Right kidney (tissue), 1 donor: ENCODE measurements at regions not wholly inside any gene's neighbourhood (a gene's known extent, or its start where the extent isn't known, plus 50 kb on each side); places are given as distances from the start of the nearest gene placed in this dataset.
"Not testable (repeated sequence)": the region's sequence is repeated elsewhere in the genome, so short reads cannot be mapped to it uniquely, and the experiment has no call there.

Experiments
- DNase-seq: peaks from one replicate; pipeline ENCODE4 v3.0.0-alpha.2; 2016

DNA sequence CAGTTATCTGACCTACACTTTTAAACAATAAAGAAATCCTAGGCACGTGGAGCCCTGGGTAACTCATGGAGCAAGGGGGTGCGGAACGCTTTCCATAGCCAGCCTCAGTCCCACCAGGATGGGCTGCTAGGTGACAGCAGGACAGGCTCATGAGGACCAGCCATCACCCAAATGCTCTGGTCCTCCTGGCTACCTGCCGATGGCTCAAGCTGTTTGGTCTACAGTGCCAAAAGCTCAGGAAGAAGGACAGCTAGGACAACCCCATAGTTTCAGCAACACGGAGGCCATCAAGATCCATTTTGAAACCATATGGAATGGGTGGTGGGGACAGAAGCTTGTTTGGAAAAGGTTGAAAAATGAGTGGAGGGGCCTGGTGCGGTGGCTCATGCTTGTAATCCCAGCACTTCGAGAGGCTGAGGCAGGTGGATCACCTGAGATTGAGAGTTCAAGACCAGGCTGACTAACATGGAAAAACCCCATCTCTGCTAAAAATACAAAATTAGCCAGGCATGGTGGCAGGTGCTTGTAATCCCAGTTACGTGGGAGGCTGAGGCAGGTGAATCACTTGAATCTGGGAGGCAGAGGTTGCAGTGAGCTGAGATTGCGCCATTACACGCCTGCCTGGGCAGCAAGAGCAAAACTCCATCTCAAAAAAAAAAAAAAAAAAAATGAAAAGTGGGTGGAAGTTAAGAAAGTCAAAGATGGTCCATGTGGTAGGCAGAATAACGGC lies 93.7 kb upstream of the ALDH3B2 start:
- not testable (repeated sequence) for DNase-seq

DNA sequence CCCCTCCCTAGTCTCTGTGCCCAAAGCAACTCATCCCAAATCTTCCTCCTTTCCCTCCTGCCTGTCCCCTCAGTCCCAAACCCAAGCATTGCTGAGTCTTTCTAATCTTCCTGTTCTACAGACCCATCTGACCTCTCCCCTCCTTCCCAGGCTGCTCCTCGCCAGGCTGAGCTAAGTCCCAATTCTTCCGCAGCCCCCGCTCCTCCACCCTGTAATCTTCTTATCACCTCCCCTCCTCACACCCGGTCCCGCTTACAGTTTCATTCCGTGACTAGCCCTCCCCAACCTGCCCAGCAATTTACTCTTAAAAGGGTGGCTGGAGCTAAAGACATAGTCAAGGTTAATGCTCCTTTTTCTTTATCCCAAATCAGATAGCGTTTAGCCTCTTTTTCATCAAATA lies 86.8 kb upstream of the ALDH3B2 start:
- not testable (repeated sequence) for DNase-seq

DNA sequence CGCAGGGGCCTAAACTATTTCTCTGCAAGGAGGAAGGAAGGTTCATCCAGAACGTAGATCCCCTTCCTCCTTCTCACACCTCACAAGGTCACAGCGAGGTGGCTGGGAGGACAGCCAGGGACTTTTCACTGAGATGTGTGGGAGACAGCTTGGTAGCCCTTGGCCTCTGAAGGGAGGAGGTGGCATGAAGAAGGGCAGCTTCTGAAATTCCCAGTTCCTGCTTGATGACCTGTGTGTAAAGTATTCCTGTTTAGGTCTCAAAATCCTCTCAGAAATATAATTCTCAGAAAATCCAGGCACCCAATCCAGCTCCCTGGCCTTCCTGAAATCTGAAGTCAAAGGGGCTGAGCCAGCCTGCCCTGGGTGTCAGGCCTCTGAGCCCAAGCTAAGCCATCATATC lies 84.9 kb upstream of the ALDH3B2 start:
- not testable (repeated sequence) for DNase-seq

DNA sequence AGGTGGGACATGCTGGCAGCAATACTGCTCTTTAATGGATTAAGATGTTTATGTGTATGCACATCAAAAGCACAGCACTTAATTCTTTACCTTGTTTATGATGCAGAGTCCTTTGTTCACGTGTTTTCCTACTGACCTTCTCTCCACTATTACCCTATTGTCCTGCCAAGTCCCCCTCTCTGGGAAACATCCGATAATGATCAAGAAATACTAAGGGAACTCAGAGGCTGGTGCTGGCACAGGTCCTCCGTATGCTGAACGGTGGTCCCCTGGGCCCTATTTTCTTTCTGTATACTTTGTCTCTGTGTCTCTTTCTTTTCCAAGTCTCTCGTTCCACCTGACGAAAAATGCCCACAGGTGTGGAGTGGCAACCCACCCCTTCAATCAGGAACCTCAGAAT lies 84.0 kb upstream of the ALDH3B2 start:
- DNase-seq: not testable (repeated sequence)

DNA sequence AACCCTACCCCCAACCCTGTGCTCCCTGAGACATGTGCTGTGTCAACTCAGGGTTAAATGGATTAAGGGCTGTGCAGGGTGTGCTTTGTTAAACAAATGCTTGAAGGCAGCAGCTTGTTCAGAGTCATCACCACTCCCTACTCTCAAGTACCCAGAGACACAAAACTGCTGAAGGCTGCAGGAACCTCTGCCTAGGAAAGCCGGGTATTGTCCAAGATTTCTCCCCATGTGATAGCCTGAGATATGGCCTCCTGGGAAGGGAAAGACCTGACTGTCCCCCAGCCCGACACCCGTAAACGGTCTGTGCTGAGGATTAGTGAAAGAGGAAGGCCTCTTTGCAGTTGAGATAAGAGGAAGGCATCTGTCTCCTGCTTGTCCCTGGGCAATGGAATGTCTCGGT lies 83.6 kb upstream of the ALDH3B2 start:
- DNase-seq: peak; percentile 16

DNA sequence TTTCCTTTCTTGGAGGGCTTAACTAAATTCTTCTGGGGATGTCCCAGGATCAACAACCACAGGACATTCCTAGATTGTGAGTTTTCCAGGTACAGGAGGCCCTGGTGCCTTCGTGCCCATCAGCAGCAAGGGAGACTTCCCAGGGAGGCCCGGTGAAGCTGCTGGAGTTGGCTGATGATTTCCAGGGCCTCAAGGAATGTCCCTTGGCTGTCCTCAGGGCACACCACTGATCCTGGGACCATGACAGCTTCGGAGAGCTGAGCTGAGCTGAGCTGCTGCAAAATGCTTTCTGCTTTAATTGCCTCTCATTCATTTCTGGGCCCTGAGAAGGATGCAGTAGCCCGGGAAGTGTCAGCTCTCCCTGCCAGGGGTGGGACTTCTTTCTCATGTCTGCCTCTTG lies 79.4 kb upstream of the ALDH3B2 start:
- DNase-seq: not testable (repeated sequence)

DNA sequence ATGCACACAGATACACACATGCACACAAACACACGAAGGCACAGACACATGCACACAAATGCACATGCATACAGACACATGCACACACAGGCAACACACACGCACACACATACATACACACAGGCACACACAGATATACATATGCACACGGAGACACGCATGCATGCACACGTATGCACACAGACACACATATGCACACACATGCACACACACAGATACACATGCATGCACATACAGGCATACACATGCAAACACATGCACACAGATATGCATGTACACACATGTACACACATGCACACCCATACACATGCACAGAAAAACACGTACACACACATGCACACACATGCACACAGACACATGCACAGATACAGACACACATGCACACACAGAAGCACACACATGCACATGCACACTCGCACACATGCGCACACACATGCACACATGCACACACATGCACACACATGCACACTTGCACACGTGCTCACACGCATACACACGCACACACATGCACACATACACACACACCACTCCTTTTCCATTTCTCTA lies 70.8 kb upstream of the ALDH3B2 start:
- DNase-seq: no peak

DNA sequence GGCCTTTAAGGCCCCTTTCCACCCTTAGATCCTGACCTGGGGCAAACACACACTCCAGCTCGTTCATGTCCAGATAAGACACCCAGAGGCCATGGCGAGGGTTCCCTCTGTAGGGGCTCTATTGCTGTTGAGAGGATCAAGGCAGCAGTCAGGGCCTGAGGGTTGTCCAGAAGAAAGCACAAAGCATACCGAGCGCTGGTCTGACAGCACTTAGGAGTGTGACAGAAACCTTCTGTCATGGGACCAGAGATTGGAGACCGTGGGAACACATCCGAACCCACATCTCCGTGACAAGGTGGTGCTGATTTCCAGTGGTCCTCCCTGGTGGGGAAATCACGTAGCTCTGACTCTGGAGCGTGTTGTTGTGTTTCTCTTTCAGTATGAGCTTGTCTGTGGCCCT lies 69.8 kb upstream of the ALDH3B2 start:
- not testable (repeated sequence) for DNase-seq

DNA sequence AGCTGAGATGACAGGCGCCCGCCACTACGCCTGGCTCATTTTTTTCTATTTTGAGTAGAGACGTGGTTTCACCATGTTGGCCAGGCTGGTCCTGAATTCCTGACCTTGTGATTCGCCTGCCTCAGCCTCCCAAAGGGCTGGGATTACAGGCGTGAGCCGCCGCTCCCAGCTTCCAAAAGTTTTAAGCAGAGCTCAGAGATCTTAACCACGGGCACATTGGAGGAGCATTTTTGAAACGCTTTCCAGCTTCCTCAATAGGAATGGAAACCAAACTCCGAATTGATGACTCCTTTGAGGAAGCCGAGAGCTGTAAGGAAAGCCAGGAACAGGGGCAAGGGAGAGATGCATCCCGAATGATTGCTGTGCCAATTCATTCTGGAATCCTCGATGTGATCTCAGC lies 63.8 kb upstream of the ALDH3B2 start:
- DNase-seq: not testable (repeated sequence)

DNA sequence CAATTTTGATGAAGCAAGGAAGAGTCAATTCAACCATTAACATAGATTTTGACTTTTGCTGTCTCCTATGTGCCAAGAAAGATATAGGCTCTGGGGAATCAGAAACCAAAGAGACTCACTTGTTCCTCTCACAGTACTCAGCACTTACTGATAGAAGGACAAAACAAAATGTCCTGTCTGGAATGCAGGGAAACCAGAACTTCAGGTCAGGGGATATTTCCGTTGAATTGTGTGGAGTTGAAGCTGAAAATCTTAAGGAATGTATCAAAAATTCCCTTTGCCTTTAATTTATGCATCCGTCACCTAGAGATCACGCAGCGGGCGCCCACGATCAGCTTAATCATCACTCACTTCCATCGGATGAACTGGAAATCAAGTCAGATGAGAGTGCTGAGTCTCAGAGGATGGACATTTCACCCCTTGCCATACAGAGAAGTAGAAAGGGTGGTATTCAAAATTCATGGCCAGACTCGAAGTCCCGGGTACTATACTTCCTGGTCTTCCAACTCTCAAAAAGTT lies 63.2 kb upstream of the ALDH3B2 start:
- DNase-seq: not testable (repeated sequence)

DNA sequence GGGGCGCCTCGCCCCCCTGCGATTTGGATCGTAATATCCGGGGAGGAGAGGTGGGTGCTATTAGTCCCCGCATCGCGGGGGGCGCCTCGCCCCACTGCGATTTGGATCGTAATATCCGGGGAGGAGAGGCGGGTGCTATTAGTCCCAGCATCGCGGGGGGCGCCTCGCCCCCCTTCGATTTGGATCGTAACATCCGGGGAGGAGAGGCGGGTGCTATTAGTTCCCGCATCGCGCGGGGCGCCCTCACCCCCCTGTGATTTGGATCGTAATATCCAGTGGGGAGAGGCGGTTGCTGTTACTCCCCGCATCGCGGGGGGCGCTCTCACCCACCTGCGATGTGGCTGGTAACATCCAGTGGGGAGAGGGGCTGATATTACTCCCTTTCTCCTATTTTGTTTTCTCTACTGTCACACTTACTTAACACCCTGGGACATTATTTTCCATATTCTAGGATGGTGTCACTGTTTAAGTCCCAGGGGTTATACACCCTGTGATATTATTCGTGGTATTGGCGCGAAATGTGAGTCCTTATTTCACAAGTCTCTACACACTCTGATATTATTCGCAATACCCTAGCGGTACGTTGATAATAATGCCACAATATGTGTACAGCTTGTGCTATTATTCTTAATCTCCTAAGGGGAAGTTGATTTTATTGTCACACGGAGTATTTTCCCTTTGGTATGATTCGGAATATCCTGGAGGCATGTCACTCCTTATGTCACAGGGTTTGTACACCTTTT lies 57.8 kb upstream of the ALDH3B2 start:
- no peak for DNase-seq

DNA sequence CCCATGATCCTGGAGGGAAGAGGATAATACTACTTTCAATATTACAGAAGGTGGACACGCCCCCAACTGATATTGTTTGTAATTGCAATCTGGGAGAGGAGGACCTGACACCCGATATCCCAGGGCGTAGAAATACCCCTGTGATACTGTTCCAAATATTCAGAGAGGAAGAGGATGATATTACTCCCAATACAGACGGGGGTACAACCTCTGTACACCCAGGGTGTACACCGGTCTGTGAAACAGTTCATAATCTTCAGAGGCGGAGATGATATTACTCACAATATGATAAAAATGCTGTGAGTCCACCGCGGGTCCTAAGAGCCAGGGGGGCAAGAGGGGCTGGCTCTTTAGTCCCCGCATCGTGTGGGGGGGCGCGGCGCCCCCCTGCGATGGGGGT lies 57.2 kb upstream of the ALDH3B2 start:
- no peak for DNase-seq

DNA sequence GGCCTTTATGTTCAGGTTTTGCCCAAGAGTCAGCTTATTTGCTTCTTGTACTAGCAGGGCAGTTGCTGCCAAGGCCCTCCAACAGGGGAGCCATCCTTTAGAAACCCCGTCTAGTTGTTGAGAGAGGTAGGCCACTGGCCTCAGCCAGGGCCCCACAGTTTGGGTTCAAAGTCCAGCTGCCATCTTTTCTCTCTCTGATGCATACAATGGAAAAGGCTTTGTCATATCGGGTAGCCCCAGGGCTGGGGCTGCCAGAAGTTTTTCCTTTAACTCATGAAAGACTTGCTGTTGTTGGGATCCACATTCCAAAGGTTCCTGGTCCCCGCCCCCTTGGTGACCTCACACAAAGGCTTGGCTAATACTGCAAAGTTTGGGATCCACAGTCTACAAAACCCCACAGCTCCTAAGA lies 53.7 kb upstream of the ALDH3B2 start:
- not testable (repeated sequence) for DNase-seq

DNA sequence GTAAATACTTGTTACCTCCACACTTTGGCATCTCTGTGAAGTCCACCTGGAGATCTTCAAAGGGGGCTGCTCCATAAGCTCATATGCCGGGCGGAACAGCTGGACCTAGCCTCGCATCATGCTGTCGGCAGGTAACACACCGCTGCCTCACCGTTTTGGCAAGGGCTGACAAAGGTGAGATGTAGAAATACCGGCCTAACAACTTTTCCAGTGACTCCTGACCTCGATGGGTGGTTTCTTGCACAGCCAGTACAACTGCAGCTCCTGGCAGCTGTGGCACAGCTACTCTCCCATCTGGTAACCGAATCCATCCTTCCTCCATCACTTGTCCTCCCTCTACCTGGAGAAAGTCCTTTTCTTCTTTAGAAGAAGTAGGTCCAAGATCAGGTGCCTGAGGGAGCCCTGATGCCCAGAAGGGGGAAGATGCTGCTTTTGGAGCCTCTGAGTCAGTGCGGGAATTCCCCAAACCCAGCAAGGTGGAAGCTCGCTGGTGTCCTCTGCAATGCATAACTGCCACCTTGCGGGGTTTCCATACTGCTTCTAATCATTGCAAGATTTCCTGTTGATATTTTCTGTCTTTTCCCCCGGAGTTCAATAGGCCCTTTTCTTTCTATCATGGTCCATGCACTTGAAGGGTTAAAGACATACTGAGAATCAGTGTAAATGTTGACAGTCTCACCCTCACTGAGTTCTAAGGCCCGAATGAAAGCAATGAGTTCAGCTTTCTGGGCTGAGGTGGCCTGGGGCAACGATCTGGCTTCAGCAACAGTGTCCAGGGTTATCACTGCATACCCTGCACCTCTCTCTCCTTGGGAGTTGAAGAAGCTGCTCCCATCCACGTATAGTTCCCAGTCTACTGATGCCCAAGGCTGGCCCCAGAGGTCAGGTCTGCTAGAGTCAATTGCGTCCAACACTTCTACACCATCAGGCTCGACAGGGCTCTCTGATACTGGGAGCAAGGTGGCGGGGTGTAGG lies 52.9 kb upstream of the ALDH3B2 start:
- not testable (repeated sequence) for DNase-seq
